GM18520 (cell line): ENCODE measurements at regions not wholly inside any gene's neighbourhood (a gene's known extent, or its start where the extent isn't known, plus 50 kb on each side); places are given as distances from the start of the nearest gene placed in this dataset.

ENCODE experiments used
- ATAC-seq: cut with Tn5 transposase; IDR thresholded peaks from one replicate; pipeline ENCODE4 v1.9.1; 2021; ENCODE audit not compliant: unreplicated experiment

- ATAC-seq: no peak
Observed at GRCh38 chr22:49721211-49721763, 106.4 kb downstream of the BRD1 start.

- ATAC-seq: no peak
Observed at GRCh38 chr22:49720279-49720959, 107.3 kb downstream of the BRD1 start.

DNA sequence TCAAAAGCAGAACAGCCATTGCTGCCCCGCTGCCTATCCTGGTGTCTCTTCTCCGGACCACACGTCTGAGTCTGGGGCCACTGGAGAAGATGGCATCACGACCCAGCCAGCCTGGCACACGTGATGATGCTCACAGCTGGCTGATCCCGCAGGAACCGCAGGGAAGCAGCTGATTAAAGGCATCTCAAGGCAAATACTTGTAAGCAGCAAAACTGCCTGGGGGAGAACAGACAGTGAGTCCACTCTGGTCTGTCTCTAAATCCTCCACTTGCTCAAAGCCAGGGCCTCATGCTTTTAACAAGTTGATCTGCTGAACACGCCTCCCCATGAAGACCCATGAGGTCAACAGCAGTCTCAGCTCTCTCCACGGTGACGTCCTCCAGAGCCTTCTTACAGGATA lies 108.6 kb downstream of the BRD1 start:
- ATAC-seq: no peak

DNA sequence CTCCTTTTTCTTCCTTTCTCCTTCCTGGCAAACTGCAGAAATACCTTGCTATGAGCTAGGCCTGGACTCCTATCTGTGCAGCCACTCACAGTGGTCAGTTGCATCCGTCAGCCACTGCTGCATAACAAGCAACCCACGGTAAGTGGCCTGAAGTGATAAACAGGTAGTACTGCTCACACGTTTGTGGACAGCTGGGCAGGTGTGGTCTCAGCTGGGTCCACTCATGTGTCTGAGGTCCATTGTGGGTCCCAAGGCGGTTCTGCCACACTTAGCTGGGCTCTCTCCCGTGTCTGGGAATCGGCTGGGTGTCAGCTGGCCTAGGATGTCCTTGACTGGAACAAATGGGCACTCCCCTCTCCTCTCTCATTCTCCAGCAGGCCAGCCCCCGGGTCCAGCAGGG lies 109.3 kb downstream of the BRD1 start:
- no peak for ATAC-seq

DNA sequence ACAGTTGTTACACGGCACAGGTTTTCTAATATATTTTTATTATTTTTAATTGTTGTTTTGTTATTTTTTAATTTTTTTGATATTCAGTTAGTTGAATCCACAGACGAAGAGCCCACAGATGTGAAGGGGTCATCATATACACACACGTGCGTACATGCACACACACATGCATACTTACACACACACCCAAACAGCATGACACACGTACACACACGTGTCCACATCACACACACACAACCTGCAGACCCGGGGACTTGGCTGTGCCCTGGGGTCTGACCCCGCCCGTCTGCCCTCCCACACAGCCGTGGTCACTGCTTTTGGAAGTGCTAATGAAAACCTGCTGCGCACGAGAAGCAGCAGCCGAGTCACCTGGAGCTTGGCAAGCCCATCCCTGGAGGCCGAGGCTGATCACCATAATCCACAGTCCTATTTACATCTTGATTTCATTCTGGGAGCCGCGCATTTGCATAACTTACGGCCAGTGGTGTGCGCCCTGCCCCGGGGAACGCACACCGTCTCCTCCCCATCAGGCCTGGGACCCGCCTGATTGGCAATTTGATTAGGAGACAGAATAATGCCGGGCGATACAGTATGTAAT lies 110.3 kb downstream of the BRD1 start:
- ATAC-seq: no peak

- no peak for ATAC-seq
Observed at GRCh38 chr22:49716441-49716840, 111.2 kb downstream of the BRD1 start.

- ATAC-seq: no peak
Observed at GRCh38 chr22:49715450-49715849, 112.2 kb downstream of the BRD1 start.

DNA sequence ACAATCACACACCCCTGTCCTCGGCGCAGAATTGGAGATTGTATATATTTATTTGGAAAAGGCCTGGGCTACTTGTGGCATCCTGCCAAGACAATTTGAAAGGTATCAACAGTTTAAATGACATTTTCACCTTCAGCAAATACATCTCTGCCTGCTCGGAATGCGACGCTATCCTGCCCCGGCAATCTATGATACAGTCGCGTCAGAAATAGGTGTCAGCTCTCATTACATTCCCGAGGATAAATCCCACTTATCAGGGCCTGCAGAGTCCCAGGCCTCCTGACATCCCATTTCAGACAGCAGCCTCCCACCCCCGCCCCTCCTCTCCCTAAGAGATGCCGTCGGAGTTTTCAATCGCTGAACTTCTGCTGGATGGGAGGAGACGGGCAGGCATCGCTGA lies 114.7 kb downstream of the BRD1 start:
- ATAC-seq: no peak

DNA sequence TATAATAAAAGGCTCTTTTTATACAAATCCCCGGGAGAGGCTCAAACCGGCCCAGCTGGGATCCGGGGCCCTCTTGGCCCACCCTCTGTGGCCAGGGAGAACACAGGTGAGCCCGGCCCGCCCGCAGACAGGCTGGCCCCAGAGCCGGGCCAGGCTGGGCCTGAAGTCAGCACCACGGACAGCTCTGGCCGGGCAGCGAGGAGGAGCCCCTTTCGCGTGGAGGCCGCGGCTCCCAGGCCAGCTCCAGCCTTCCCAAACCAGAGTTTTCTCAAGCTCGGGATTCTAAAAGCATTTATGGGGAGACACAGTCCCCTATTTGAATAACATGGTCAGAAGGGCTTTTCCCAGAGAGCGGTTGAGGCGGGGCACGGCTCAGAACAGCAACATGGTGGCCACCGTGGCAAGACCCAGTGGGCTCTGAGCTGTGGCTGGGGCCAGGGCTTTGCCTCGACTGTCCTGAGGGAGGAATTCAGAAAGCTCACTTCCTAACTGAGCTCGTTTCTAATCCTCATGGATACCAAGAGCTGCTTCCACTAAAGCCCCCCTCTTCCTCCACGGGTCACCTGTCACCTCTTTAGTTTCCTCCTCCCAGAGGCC lies 115.4 kb downstream of the BRD1 start:
- ATAC-seq: no peak

DNA sequence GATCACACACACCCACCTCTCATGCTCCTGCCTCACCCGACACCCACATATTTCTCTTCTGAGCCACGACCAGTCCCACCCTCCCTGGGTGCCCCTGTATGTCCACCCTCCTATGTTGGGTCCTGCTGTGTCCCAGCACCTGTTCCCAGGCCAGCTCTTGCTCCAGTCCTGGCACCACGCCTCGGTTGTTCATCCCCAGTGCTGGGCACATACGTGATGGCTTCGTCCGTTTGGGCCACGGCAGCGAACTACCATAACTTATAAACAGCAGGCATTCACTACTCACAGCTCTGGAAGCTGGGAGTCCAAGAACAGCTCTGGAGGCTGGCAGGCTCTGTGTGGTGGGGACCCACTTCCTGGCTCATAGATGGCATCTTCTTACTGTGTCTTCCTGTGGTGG lies 116.9 kb downstream of the BRD1 start:
- ATAC-seq: no peak

GRCh38 chr22:49709464-49709863 lies 118.2 kb downstream of the BRD1 start:
- ATAC-seq: no peak

DNA sequence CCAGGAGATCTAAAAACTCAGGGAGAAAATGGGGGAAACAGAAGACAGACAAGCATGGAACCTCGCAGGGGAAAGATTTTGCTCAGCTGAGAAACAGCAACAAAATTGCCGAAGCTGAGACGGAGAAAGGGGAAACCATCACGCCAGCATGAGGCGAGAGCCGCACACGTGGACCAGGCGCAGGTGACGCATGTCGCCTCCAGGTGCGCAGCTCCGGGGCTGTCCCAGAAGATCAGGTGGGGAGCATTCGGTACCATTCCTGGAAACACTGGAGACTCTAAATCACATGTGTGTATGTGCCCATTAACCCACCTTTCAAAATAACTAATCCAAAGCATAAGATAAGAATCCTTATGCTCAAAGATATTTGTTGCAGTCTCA lies 121.7 kb downstream of the BRD1 start:
- no peak for ATAC-seq

- no peak for ATAC-seq
Observed at GRCh38 chr22:49705216-49705971, 122.3 kb downstream of the BRD1 start.

DNA sequence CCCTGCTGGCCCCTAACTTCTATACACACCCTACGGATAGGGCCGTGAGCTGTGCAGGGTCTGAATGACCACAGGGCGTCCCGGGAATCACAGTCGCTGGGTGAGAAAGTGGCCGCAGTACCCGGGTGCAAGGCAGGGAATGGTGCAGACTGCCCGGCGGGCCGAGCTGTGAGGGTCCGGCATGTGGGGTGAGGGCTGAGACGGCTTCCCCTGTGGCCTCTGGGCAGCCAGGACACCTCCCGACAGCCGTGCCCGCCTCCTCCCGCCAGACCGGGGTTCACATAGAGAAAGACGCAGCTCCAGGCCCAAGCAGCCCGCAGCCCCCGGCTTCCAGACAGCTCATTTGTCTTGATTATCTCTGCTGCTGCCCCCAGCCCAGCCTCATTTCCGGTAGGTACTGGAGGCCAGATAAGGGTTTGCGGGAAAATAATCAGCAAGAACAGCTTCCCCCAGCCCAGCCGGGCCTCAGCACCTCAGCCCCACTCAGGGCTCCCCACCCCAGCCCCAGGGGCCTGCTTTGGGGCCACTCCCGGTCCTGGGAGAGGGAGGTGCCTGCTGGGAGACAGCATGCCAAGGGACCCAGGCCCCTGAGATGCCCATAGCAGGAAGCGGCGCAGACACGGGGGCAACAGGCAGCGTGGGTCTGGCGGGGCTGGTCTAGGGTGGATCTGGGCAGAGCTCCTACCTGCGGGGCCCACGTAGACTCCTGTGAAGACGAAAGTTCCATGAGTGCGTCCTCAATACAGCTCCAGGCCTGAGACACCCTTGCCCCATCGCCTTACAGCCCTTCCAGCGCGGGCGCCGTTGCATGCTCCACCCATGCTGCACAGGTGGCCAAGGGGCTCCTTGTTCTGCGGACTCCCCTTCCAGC lies 123.1 kb downstream of the BRD1 start:
- ATAC-seq: no peak

DNA sequence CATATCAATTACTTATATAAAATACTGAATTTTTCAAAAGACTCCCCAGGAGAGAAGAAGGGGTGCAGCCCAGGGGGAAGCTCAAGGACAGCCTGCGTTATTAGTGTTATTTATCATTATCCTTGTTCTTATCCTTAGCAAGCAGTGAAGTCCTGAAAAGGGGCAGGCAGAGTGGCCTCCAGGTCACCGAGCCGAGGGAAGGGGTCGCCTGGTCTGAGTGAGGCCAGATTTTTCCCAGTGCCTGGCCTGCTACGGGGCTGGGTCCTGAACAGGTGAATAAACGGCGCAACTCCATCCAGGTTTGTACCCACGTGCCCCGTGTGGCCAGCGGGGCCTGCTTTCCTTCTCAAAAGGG lies 123.7 kb downstream of the BRD1 start:
- ATAC-seq: no peak

DNA sequence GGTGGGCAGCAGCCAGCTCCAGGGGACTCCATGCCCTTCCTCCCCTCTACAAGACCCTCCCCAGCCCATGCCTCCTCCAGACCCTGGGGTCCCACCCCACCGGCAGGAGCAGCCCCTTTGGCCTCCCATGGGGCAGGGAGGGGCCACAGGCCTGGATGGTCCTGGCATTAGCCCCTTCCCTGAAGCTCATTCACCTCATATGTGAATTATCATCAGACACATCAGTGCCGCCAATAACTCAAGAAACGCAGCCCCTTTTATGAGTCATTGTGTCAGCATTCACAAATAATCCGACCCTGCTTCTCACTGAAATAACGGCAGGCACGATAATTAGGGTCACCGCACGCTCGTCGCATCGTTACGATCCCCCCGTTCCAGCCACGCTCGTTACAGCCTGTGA lies 124.2 kb downstream of the BRD1 start:
- ATAC-seq: no peak

DNA sequence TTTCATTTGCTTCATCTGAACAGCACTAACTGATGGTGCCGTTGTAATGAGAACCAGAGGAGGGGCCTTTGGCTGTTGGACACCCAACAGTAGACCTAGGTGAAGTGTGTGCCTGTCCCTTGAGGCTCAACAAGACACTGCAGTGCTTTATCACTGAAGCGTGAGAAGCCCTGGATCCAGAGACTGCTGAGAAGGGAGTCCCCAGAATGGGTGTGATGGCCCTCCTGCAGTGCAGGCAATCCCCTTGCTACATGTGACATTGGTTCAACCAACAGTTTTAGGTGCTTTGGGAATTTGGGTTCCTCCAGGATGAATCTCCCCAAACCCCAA lies 125.6 kb downstream of the BRD1 start:
- no peak for ATAC-seq

DNA sequence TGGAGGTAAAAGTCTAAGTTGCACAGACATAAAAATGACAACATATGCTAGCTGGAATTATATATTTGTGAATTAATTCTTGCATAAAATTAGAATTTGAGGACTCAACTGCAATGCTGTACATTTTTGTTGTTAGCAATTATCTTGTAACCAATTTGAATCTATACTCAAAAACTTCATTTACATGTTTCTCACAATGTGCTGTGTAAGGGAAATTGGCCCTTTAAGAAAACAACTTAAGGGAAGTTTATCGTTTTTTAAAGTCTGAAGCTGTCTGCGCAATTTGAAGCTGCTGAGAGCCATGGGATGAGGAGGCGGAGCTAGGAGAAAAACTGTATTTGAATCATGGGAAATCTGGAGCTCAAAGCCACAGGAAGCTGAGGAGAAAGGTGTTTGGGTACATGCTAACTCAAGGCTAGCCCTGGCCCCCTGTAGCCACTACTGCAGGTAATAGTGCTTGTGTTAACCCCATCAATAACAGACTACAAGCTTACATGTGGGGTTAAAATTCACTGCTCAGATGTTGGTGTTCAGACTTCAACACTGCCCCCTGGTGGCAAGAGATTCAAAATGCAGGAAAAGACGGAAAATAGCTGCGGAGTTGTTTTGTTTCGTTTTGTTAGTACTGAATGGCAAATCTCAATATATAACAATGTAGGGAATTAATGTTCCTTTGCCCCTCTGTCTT lies 126.1 kb downstream of the BRD1 start:
- no peak for ATAC-seq

DNA sequence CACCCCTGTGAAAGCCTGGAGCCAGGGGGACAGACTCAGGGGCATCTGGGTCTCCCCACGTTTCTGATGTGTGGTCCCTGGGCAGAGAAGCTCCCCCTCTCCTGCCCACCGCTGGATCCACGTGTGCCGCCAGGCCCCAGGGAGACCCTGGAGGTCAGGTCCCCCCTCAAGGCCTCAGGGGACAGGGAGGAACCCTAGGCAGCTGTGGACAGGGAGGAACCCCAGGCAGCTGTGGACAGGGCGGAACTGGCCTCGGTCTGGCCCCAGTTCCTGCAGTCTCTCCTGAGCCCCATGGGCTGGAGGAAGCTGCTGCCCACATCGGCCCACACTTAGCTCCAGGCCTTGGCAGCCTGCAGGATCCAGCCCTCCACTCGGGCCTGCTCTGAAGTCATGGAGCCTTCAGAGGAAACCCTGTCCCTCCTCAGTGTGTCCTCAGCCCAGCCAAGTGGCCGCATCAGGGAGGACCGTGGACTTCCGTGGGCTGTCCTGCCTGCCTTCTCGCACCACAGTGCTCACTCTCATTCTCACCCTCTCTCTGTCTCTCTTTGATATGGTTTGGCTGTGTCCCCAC lies 127.7 kb downstream of the BRD1 start:
- no peak for ATAC-seq

DNA sequence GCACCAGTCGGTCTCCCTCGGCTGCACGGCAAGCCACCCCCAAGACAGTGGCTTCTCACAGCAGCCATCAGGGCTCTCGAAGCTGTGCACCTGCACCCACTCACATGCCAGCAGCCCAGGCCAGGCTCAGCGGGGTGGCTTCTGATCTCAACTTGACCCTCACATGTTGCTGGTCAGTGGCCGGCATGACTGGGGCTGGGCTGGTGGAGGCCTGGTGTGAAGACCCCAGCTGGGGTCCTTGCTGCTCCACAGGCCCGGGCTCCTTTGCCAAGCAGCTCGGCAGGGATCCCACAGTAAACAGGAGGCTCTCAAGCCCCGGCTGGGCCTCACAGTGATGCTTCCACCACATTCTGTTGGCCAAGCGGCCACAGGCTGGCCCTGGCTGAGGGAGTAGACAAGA lies 128.2 kb downstream of the BRD1 start:
- ATAC-seq: no peak
